ENCODE measurements at regions not wholly inside any gene's neighbourhood (a gene's known extent, or its start where the extent isn't known, plus 50 kb on each side); places are given as distances from the start of the nearest gene placed in this dataset.

GRCh38 chr4:58070726-58071125, 960.5 kb upstream of the IGFBP7 start:
- no peaks in the 10 kb centered on the region for H3K27me3 Mint-ChIP-seq (ENCODE audit: insufficient read depth, unreplicated experiment)
- TF ChIP-seq CTCF (IDR thresholded peaks at IDR 0.05; ENCODE audit: insufficient read depth in 1 of 2, low read depth in 1 of 2, low read length in 1 of 2, severe bottlenecking in 1 of 2, unreplicated experiment in 1 of 2): no peak
- POLR2A ChIA-PET: no interaction called here

GRCh38 chr4:58064653-58065052, 954.5 kb upstream of the IGFBP7 start:
- BruUV-seq (replicated peaks): no TSS peak
- Mint-ChIP-seq H3K36me3 (ENCODE audit: insufficient read depth, unreplicated experiment) (no peaks in the 10 kb centered on the region), H3K4me3 (ENCODE audit: unreplicated experiment) (no peak overlapping the region), H3K27ac (ENCODE audit: unreplicated experiment) (no peak overlapping the region), H3K9me3 (ENCODE audit: unreplicated experiment) (no peaks in the 10 kb centered on the region), H3K27me3 (ENCODE audit: insufficient read depth, unreplicated experiment) (no peaks in the 10 kb centered on the region), H3K4me1 (ENCODE audit: low read depth, unreplicated experiment) (no peaks in the 10 kb centered on the region)
- intact Hi-C loops (cut with micrococcal nuclease; ENCODE audit: unreplicated experiment): loop anchor here (5.0 kb wide), 1 partner anchor 902 kb away; no protein-coding TSS in a partner anchor
- no peak for DNase-seq
- H3K27me3 ChIP-seq (replicated peaks; ENCODE audit: control insufficient read depth, insufficient read depth, low read length): no peaks in the 10 kb centered on the region
- CTCF ChIA-PET: no interaction called here
- H3K4me3 ChIP-seq (ENCODE audit: low read depth, low read length): no peak overlapping the region
- POLR2A ChIA-PET: no interaction called here
- no peaks in the 10 kb centered on the region for H3K36me3 ChIP-seq (ENCODE audit: control insufficient read depth, insufficient read depth, low read length)
- H3K4me1 ChIP-seq: no peaks in the 10 kb centered on the region
- no peaks in the 10 kb centered on the region for H3K9me3 ChIP-seq
- no peak for TF ChIP-seq CTCF (IDR thresholded peaks at IDR 0.05; ENCODE audit: insufficient read depth in 1 of 2, low read depth in 1 of 2, low read length in 1 of 2, severe bottlenecking in 1 of 2, unreplicated experiment in 1 of 2)

More at GRCh38 chr4:58070726-58071125, 960.5 kb upstream of the IGFBP7 start:
- Mint-ChIP-seq H3K4me1 (ENCODE audit: low read depth, unreplicated experiment) (no peaks in the 10 kb centered on the region), H3K4me3 (ENCODE audit: unreplicated experiment) (no peak overlapping the region), H3K36me3 (ENCODE audit: insufficient read depth, unreplicated experiment) (no peaks in the 10 kb centered on the region), H3K9me3 (ENCODE audit: unreplicated experiment) (no peaks in the 10 kb centered on the region), H3K27ac (ENCODE audit: unreplicated experiment) (no peak overlapping the region)
- H3K9me3 ChIP-seq: no peaks in the 10 kb centered on the region
- no peak for DNase-seq
- H3K4me1 ChIP-seq: no peaks in the 10 kb centered on the region
- BruUV-seq (replicated peaks): no TSS peak
- no peak overlapping the region for H3K4me3 ChIP-seq (ENCODE audit: low read depth, low read length)
- CTCF ChIA-PET: no interaction called here
- no peaks in the 10 kb centered on the region for H3K27me3 ChIP-seq (replicated peaks; ENCODE audit: control insufficient read depth, insufficient read depth, low read length)
- intact Hi-C loops (cut with micrococcal nuclease; ENCODE audit: unreplicated experiment): no loop called here
- H3K36me3 ChIP-seq (ENCODE audit: control insufficient read depth, insufficient read depth, low read length): no peaks in the 10 kb centered on the region

GRCh38 chr4:58063404-58064160, 953.4 kb upstream of the IGFBP7 start:
- no peak overlapping the region for H3K4me3 Mint-ChIP-seq (ENCODE audit: unreplicated experiment)
- POLR2A ChIA-PET: no interaction called here
- intact Hi-C loops (cut with micrococcal nuclease; ENCODE audit: unreplicated experiment): loop anchor here (5.0 kb wide), 1 partner anchor 901 kb away; no protein-coding TSS in a partner anchor
- Histone ChIP-seq H3K36me3 (ENCODE audit: control insufficient read depth, insufficient read depth, low read length) (no peaks in the 10 kb centered on the region), H3K4me3 (ENCODE audit: low read depth, low read length) (no peak overlapping the region), H3K9me3 (no peaks in the 10 kb centered on the region), H3K4me1 (no peaks in the 10 kb centered on the region), H3K27me3 (replicated peaks; ENCODE audit: control insufficient read depth, insufficient read depth, low read length) (no peaks in the 10 kb centered on the region)
- H3K9me3 Mint-ChIP-seq (ENCODE audit: unreplicated experiment): no peaks in the 10 kb centered on the region
- H3K27ac Mint-ChIP-seq (ENCODE audit: unreplicated experiment): no peak overlapping the region
- CTCF ChIA-PET: no interaction called here
- TF ChIP-seq CTCF (IDR thresholded peaks at IDR 0.05; ENCODE audit: insufficient read depth in 1 of 2, low read depth in 1 of 2, low read length in 1 of 2, severe bottlenecking in 1 of 2, unreplicated experiment in 1 of 2): no peak
- no peaks in the 10 kb centered on the region for H3K36me3 Mint-ChIP-seq (ENCODE audit: insufficient read depth, unreplicated experiment)
- H3K27me3 Mint-ChIP-seq (ENCODE audit: insufficient read depth, unreplicated experiment): no peaks in the 10 kb centered on the region
- BruUV-seq (replicated peaks): no TSS peak
- DNase-seq: no peak
- H3K4me1 Mint-ChIP-seq (ENCODE audit: low read depth, unreplicated experiment): no peaks in the 10 kb centered on the region

Measured in Caco-2 (cell line).